Astrocyte of the spinal cord (primary cell): ENCODE measurements at regions not wholly inside any gene's neighbourhood (a gene's known extent, or its start where the extent isn't known, plus 50 kb on each side); places are given as distances from the start of the nearest gene placed in this dataset.
"Not testable (repeated sequence)": the region's sequence is repeated elsewhere in the genome, so short reads cannot be mapped to it uniquely, and the experiment has no call there.

Source experiments
- DNase-seq: peaks from one replicate; pipeline ENCODE4 v3.0.0; 2011; ENCODE audit warnings: low read depth, low spot score
- H3K4me3 ChIP-seq: 2 replicates; pipeline ENCODE4 v1.5.1; 2011; ENCODE audit warnings: low read depth, mild to moderate bottlenecking, low read length, moderate library complexity
- CTCF ChIP-seq: IDR thresholded peaks from 2 replicates; pipeline ENCODE4 v1.5.1; 2012; ENCODE audit warnings: low read depth, mild to moderate bottlenecking, low read length, inconsistent platforms
- in situ Hi-C: cut with HindIII; loops from 2 replicates; pipeline ENCODE4 v1.10.0; 2017; ENCODE audit warnings: low sequenced_read_pairs

GRCh38 chr1:58966103-58966916, 182.5 kb upstream of the JUN start:
- in situ Hi-C loops, result no loop called here
- H3K4me3 ChIP-seq, result no peak overlapping the region
- DNase-seq, result no peak
- TF ChIP-seq CTCF, result no peak

- DNase-seq, result no peak
- no peak overlapping the region for H3K4me3 ChIP-seq
- in situ Hi-C loops, result no loop called here
- no peak for TF ChIP-seq CTCF
These were observed 183.3 kb upstream of the JUN start for GRCh38 chr1:58966917-58967740.

GRCh38 chr1:58968360-58968952, 184.6 kb upstream of the JUN start:
- peak; percentile 55 for DNase-seq
- in situ Hi-C loops, result no loop called here
- no peak overlapping the region for H3K4me3 ChIP-seq
- TF ChIP-seq CTCF, result no peak

GRCh38 chr1:58969176-58969575, 185.3 kb upstream of the JUN start:
- DNase-seq, H3K4me3 ChIP-seq, in situ Hi-C loops: not testable (repeated sequence)

GRCh38 chr1:58971629-58972140, 187.8 kb upstream of the JUN start:
- no peak for DNase-seq
- H3K4me3 ChIP-seq, result no peak overlapping the region
- TF ChIP-seq CTCF, result no peak
- in situ Hi-C loops, result no loop called here

- no peak for TF ChIP-seq CTCF
- no peak overlapping the region for H3K4me3 ChIP-seq
- in situ Hi-C loops, result no loop called here
- no peak for DNase-seq
These were observed 192.0 kb upstream of the JUN start for GRCh38 chr1:58975888-58976287.
